NT2/D1 (cell line): ENCODE measurements at regions not wholly inside any gene's neighbourhood (a gene's known extent, or its start where the extent isn't known, plus 50 kb on each side); places are given as distances from the start of the nearest gene placed in this dataset.

Source experiments
- YY1 ChIP-seq: IDR thresholded peaks from 2 replicates; pipeline ENCODE4 v1.6.1; 2011; ENCODE audit not compliant: insufficient read length, insufficient read depth
- ZNF274 ChIP-seq: IDR thresholded peaks from 2 replicates; pipeline ENCODE4 v1.6.1; 2011; ENCODE audit warnings: mild to moderate bottlenecking, low read depth, low read length

- TF ChIP-seq YY1 (no peak), ZNF274 (no peak)
Observed at GRCh38 chr12:19015285-19015684, 114.2 kb upstream of the PLEKHA5 start.
